CD4-positive, alpha-beta T cell treated with Interleukin-15 for 1 hour (primary cell): ENCODE measurements at regions not wholly inside any gene's neighbourhood (a gene's known extent, or its start where the extent isn't known, plus 50 kb on each side); places are given as distances from the start of the nearest gene placed in this dataset.
"Not testable (repeated sequence)": the region's sequence is repeated elsewhere in the genome, so short reads cannot be mapped to it uniquely, and the experiment has no call there.

Source experiments
- DNase-seq: peaks from one replicate; pipeline ENCODE4 v3.0.0-alpha.2; 2020

GRCh38 chr5:67917561-67917960 lies 298.0 kb upstream of the PIK3R1 start:
- DNase-seq: no peak

GRCh38 chr5:67910546-67910945 lies 305.0 kb upstream of the PIK3R1 start:
- no peak for DNase-seq

- DNase-seq: no peak
These were observed 307.3 kb upstream of the PIK3R1 start for GRCh38 chr5:67908126-67908765.

GRCh38 chr5:67904366-67904765 lies 311.2 kb upstream of the PIK3R1 start:
- DNase-seq: no peak

GRCh38 chr5:67903656-67904055 lies 311.9 kb upstream of the PIK3R1 start:
- no peak for DNase-seq

GRCh38 chr5:67903121-67903520 lies 312.4 kb upstream of the PIK3R1 start:
- no peak for DNase-seq

- DNase-seq: no peak
These were observed 313.1 kb upstream of the PIK3R1 start for GRCh38 chr5:67902497-67902830.

- DNase-seq: no peak
These were observed 313.6 kb upstream of the PIK3R1 start for GRCh38 chr5:67901814-67902496.

GRCh38 chr5:67900514-67900913 lies 315.0 kb upstream of the PIK3R1 start:
- no peak for DNase-seq

GRCh38 chr5:67897980-67898379 lies 317.6 kb upstream of the PIK3R1 start:
- no peak for DNase-seq

GRCh38 chr5:67897431-67897830 lies 318.1 kb upstream of the PIK3R1 start:
- no peak for DNase-seq

GRCh38 chr5:67896930-67897313 lies 318.6 kb upstream of the PIK3R1 start:
- no peak for DNase-seq

GRCh38 chr5:67896311-67896929 lies 319.1 kb upstream of the PIK3R1 start:
- DNase-seq: no peak

GRCh38 chr5:67889870-67890269 lies 325.7 kb upstream of the PIK3R1 start:
- not testable (repeated sequence) for DNase-seq

- no peak for DNase-seq
These were observed 327.8 kb upstream of the PIK3R1 start for GRCh38 chr5:67887748-67888161.

GRCh38 chr5:67886761-67887160 lies 328.8 kb upstream of the PIK3R1 start:
- no peak for DNase-seq

- DNase-seq: no peak
These were observed 334.7 kb upstream of the PIK3R1 start for GRCh38 chr5:67880876-67881275.

GRCh38 chr5:67880511-67880805 lies 335.1 kb upstream of the PIK3R1 start:
- DNase-seq: no peak

GRCh38 chr5:67879620-67880510 lies 335.7 kb upstream of the PIK3R1 start:
- DNase-seq: no peak

- DNase-seq: no peak
These were observed 336.6 kb upstream of the PIK3R1 start for GRCh38 chr5:67878933-67879332.

- no peak for DNase-seq
These were observed 339.2 kb upstream of the PIK3R1 start for GRCh38 chr5:67876371-67876770.

- no peak for DNase-seq
These were observed 340.0 kb upstream of the PIK3R1 start for GRCh38 chr5:67875601-67876000.

- DNase-seq: no peak
These were observed 341.6 kb upstream of the PIK3R1 start for GRCh38 chr5:67873935-67874334.

GRCh38 chr5:67870662-67871061 lies 344.9 kb upstream of the PIK3R1 start:
- no peak for DNase-seq
